HG03432 (cell line): ENCODE measurements at regions not wholly inside any gene's neighbourhood (a gene's known extent, or its start where the extent isn't known, plus 50 kb on each side); places are given as distances from the start of the nearest gene placed in this dataset.
"Not testable (repeated sequence)": the region's sequence is repeated elsewhere in the genome, so short reads cannot be mapped to it uniquely, and the experiment has no call there.

Source experiments
- ATAC-seq: cut with Tn5 transposase; IDR thresholded peaks from one replicate; pipeline ENCODE4 v1.9.1; 2021; ENCODE audit warnings: mild to moderate bottlenecking, moderate library complexity; ENCODE audit not compliant: unreplicated experiment

DNA sequence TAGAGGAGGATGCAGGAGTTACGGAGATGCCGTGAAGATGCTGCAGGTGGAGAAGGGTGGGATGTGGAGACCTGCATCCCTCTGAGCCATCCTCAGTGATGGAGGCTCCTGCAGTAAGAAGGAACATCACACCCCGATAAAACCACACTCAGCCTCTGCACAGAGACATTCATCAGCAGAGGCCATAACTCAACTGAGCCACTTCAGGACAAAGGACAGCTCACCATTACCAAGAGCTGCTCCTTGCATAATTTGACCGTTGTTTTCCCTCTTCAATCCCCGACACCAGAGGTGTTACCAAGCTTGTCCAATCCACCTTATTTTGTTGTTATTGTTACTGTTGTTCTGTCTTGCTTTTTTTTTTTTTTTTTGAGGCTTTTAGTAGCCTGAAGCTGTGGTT, 543.9 kb downstream of the AJAP1 start:
- no peak for ATAC-seq

DNA sequence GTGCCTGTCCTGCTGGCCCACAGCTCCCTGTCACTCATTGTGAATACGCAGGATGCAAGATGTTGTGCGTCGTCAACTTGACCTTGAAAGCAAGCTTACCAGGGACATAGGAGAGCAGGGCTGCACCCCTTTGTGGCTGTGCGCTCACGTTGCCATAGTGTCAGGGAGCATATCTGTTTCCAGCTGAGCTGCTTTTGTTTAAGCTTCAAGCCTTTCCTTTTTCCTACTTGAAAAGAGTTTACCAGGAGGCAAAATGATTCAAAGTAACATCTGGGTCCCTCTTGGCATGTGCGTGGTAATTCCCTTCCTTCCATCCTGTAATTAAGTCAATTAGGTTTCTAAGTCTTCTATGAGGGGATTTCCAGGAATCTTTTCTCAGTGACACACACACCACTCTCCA, 537.1 kb downstream of the AJAP1 start:
- ATAC-seq: no peak

DNA sequence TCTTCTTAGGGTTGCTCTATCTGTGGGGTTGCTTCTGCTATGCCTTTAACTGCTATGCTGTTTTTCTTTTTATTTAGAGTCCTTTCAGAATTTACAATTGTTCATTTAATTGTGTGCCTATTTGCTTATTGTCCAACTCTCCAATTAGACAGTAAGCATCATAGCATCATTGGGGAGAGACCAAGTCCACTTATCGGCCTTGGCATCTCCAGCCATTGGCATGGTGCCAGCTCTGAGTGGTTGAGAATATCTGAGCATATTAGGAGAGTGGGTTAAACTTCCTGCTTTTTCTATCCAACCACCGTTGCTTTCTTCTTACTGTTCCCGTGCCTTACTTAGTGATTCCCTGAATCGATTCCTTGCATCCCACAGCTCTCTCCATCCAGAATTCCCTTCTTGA, 535.0 kb downstream of the AJAP1 start:
- no peak for ATAC-seq

DNA sequence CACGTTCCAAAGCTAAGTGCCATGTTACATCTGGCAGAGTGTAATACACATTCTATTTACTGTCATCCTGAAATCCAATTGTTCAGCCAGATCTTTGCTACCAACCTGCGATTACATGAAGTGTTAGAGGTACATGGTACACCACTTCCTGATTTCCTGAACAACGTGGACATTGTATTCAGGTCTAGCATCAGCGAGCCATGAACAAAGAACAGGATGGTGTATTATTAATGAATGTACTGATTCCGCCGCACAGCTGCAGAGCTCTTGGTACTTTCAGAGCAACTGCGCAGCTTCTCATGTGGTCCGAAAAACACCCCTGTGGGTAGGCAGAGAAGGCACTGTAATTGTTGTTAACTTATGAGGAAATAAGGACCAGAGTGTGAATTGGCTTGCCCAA, 511.4 kb downstream of the AJAP1 start:
- no peak for ATAC-seq

DNA sequence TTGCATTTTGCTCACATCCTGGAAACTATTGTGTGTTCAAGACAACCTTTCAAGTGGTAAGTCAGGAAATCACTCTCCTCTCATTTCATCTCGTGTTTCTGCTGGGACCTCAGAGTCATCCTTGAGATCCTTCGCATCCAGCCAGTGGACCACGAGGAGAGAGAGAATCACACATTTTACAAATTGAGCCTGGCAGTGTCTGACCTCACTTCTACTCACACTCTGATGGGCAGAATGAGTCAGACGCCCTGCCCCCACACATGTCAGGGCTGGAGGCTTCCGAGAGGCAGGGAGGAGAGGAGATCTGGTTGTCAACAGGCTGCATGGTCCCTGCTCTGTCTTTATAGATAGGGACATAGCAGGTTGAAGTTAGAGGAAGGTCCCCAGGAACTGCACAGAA, 509.7 kb downstream of the AJAP1 start:
- no peak for ATAC-seq

DNA sequence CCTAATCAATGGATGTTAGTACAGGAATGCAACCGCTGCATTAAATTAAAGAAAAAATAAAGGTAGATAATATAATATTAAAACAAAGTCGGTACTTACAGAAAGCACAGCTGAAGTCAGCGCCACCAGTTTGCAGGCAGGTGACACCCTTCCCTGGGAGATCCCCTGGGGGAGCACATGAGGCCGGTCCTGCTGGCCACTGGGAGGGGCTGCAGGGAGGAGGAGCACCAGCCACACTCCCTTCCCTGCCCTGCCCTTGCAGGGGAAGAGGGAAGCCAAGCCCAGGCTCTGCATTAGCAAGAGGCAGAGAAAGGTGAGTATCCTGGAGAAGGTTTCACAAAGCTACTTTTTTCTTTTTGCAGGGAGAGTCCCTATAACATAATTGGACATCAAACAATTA, 507.0 kb downstream of the AJAP1 start:
- ATAC-seq: no peak

DNA sequence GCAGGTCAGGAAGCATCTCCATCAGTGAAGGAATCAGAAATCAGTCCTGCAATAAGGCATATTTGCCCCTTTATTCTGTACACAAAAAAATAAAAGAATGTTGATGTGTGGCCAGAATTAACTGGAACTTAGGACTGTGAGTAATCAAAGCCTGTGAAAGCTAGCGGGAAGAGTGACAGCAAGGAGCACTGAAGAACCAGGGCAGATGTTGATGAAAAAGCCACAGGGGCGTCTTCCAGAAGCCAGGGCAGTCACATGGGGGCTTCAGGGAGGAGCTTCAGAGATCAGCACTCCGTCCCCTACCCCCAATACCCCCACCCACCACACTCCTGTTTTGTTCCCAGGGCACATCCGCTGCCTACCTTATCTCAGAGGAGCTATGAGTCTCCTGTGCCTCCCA, 502.8 kb downstream of the AJAP1 start:
- ATAC-seq: no peak

DNA sequence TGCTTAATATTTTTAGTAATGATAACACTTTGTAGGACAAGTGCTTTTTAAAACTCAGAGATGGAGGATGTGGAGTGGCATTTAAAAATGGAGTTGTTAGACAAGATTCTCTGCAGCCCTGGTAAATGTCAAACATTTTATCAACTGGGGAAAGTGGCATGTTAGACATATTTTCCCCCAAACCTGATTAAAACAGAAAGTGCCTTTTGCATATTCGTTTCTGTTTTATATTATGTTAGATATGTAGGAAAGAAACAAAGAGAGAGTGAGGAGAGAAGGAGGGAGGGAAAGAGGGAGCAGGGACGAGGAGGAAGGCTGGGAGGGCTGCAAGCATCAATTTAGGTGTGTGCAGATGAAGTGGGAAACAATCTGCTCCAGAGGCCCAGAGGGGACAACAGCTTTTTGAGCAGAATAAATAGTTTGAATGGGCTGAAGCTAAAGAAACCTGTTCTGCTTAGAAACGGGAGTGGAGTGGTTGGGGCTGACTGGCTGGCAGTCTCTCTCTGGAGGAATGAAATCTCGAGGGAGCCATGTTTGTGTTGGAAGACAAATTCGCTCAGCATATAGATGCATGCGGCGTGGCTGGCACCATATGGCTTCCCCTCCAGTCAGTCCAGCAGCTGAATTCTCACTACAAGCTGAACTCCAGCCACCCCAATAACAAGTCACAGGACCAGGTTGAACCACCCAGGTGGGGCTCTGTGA, 502.2 kb downstream of the AJAP1 start:
- no peak for ATAC-seq

DNA sequence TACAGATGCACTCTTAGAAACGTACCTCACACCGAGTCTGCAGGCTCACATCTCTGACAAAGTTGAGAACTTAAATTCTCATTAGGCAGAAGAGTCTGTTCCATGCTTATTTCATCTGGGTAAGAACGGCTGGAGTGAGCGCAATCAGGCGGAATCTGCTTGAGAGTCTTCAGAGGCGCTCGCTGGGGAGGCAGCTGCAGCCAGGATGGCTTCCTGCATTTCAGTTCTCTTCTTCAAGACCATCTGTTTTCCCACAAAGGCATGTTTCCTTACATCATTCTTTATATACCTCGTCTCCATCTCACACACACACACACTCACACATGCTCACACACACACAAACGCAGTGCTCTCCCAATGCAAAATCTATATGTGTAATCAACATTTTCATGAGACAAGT, 497.1 kb downstream of the AJAP1 start:
- no peak for ATAC-seq

DNA sequence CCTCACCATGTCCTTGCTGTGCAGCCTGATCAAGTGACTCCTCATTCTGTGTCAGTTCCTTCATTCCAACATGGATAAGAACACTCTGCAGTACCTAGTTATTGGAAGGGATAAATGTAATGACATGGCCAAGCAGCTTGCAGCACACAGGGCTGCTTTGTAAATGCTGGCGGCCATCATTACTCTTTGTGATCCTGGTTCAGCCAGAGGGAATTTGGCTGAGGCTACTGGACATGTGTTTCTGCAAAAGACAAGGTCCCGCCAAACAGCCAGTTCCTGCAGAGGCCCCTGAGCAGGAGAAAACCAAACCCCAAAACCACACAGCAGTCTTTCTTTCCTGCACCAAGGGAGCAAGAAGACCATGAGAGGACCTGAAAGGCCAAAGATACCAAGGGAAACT, 495.8 kb downstream of the AJAP1 start:
- ATAC-seq: no peak

DNA sequence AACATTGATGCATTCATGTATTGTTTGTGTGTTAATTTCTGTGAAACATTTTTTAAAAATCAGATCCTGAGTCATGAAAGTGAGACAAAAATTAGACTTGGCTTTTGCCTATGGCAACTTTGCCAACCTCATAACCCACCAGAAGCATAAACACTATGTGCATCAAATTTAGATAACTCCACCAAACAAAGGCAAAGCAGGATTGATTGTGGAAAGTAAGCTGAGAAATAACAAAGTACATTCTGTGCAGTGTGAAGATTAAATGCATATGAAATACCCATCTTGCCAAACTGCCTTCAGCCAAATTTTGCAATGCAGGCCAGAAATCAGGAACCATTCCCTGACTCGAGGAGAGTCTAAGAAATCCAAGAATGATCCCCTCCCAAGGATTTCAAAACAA, 493.4 kb downstream of the AJAP1 start:
- ATAC-seq: no peak

DNA sequence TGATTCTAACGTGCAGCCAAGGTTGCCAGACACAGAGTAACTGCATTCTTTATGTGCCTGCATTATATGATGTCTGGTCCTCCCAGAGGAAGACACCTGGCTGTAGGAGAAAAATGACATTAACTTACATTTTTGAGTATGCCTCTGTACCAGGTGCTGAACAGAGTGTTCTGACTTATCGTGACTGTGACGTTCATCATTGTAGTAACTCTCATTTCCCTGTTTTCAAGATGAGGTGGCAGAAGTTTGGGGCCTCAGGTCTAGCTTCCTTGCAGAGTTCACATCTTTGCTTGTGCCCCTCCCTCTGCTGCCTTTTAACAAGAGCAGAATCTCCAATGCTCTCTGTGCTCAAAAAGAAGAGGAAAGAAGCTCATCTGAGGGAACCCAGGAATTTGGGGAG, 488.0 kb downstream of the AJAP1 start:
- ATAC-seq: no peak

DNA sequence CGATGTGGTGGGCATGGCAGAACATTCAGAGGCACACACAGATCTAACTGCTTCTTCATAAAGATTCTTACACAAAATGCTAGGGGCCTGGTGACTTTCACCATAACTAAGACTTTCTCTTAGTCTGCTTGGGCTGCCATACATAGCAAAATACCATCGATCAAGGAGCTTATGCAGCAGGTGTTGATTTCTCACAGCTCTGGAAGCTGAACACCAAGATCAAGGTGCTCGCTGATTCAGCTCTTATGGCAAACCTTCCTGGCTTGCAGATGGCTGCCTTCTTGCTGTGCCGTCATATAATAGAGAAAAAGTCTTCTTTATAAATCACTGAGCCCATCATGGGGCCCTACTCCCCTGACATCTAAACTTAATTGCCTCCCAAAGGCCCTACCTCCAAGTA, 487.3 kb downstream of the AJAP1 start:
- ATAC-seq: no peak

DNA sequence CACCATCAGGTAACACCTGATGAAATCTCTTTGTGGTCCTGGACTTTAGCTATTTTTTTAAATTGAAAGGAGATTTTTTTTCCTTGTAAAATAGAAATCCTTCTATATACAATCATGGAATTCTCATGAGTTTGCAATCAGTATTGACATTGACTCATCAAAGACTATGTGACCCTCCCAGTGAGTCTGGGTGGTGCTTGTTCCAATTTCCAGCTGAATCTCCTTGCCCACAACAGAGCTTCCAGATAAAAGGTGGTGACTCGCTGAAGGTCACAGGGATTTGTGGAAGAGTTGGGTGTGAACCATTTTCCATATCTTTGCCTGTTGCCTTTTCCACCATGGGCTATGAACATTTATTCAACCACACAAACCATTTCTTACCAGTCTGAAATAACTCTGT, 486.6 kb downstream of the AJAP1 start:
- no peak for ATAC-seq

DNA sequence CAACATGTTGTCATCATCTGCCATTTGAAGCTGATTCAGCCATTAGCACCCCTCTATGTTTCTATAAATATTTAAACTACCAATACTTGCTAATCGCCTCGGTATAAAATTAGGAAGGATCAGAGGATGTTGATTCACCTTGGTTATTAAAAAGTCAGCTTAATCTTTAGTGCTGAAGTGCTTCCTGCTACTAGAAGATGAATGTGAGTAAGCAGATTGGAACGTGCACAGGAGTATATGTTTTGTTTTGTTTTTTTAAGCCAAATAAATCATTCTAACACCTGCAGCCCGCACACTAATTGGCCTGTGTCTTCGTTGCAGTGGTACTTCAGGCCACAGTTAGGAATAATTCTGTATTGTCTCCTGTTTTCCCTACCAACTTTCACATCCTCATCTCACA, 485.7 kb downstream of the AJAP1 start:
- ATAC-seq: no peak

DNA sequence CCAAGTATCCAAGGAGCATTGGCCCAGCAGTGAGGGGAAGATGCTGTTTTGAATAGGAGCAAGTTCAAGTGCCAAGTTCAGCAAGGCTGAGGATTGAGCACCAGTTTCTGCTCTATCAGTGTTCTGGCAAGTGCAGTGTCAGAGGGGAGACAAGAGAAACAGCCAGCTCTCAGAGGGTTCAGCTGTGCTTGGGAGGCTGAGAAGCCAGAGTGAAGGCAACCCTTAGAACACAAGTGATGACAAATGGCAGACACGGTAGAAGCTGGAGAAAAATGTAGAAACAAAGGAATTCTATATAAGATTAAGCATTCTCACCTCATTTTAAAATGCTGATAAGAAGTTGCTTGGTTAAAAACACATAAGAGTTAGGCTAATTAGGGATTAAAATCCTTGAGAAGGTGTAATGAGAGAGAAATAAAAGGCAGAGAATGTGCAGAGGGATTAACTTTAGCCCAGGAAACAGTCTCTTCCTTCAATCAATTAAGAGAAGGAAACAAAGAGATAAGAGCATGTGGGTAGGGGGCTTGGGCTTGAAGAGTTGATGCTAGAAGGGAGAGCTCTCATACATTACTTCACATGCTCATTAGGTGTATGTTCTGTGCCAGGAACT, 475.4 kb downstream of the AJAP1 start:
- ATAC-seq: no peak

DNA sequence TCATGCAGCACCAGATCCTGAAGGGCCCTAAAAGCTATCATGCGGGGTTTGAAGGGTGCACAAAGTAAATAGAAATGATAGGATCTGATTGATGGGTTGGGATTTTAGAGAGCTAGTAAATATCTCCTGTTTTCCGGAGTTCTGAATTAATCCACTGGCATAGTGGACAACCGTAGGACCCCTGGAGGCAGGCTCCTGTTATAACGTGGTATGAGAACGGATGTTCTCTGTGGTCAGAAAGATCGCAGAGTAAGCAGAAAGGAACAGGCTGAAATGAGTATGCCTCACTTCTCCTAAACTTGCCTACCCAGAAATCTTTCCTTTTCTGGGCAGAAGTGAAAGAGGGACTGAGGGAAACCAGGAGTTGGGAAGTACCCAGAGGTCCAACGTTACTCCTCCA, 470.8 kb downstream of the AJAP1 start:
- ATAC-seq: no peak

DNA sequence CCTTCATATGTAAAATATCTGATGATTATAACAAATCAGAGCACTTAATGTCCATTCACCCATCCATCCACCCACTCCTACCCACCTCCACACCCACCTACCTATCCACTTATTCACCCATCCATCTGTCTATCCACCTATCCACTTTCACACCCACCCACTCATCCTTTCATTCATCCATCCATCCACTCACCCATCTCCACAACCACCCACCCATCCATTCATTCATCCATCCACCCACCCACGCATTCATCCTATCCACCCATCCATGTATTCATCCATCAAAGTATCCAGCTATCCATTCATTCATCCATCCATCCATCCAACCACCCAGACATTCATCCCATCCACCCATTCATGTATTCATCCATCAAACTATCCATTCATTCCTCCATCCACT, 466.1 kb downstream of the AJAP1 start:
- ATAC-seq: no peak

DNA sequence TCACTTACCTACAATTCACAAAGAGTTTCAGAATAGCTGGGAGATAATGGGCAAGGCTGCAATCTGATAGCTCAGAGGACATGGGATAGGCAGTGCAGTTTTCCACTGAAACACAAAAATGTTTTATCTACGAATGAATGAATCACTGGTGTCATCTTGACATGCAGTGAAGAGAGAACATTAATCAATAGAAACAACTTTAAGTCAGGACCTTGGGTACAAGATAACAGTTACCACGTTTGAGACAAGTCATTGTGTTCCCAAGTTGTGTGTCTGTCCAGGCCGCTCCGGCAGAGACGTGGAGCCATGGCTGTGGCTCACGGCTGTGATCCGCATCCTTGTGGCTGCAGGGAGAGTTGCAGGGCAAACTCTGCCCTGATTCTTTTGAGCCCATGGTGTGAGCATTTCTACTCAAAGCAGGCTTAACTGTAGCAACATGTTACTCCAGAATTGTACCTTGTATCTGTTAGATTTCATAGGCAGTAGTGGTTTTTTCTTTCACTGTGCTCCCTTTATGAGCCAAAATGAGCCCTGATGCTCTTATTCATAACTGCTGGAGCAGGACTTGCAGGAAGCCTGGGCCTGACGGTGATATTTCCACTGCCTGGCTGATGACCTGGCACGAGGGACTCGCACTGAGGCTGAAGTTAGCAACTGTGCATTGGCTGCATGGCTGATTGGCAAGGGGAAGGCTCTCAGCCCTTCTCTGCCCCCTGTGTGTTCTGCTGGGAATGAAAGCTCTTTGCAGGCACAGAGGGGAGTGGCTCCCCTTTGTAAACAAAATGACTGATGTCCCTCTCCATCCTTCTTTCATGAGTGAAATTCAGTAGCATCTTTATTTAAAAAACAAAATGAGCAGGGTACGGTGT, 465.2 kb downstream of the AJAP1 start:
- ATAC-seq: no peak

DNA sequence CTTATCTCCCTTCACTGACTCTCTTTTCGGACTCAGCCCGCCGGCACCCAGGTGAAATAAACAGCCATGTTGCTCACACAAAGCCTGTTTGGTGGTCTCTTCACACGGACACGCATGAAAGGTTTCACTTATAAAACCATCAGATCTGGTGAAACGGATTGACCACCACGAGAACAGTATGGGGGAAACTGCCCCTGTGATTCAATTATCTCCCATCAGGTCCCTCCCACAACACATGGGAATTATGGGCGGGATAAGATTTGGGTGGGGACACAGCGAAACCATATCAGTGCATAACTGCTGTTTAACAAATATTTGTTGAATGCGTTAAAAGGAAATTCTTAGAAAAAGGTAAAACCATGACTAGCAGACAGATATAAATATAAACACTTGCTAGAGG, 464.4 kb downstream of the AJAP1 start:
- ATAC-seq: not testable (repeated sequence)

DNA sequence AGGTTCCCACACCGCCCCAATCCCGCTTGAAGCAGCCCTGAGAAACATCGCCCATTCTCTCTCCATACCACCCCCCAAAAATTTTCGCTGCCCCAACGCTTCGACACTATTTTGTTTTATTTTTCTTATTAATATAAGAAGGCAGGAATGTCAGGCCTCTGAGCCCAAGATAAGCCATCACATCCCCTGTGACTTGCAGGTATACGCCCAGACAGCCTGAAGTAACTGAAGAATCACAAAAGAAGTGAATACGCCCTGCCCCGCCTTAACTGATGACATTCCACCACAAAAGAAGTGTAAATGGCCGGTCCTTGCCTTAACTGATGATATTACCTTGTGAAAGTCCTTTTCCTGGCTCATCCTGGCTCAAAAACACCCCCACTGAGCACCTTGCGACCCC, 463.9 kb downstream of the AJAP1 start:
- not testable (repeated sequence) for ATAC-seq

DNA sequence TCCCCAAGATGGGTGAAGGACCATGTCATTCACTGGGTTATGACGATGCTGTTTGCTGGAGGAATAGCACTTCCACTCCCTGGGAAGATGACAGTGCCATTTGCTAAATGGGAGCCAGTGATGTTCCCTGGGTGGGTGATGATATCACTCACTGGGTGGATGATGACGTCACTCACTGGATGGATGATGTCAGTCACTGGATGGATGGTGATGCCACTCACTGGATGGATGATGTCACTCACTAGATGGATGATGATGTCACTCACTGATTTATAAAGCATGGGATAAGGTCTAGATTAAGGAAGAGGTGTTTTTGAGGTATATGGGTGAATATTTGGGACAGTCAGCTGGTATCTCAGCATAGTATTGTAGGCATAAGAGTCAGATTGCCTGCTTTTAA, 457.2 kb downstream of the AJAP1 start:
- ATAC-seq: no peak
